MCF 10A (cell line): ENCODE measurements at regions not wholly inside any gene's neighbourhood (a gene's known extent, or its start where the extent isn't known, plus 50 kb on each side); places are given as distances from the start of the nearest gene placed in this dataset.
"Not testable (repeated sequence)": the region's sequence is repeated elsewhere in the genome, so short reads cannot be mapped to it uniquely, and the experiment has no call there.

ENCODE experiments used
- BruUV-seq: library from RNA; stranded (reverse); fragments of 400-500 nt; replicated peaks from 2 replicates; lab custom pipeline; 2021; lab: Mats Ljungman, UMichigan
- CTCF ChIA-PET: fragments of 300-600 bp; sonication (Branson Sonifier 250); formaldehyde crosslinking; extraction: SDS; loops from one replicate; lab custom pipeline; 2021; ENCODE audit warnings: antibody characterized with exemption, inconsistent platforms; lab: Yijun Ruan, JAX
- POLR2A ChIA-PET: fragments of 300-600, 350-650 bp; sonication (Branson Sonifier 250); formaldehyde crosslinking; extraction: SDS; loops from one replicate; lab custom pipeline; 2020; ENCODE audit warnings: antibody characterized with exemption, inconsistent platforms; lab: Yijun Ruan, JAX
- DNase-seq: peaks from one replicate; pipeline ENCODE4 v3.0.0-alpha.2; 2018; ENCODE audit not compliant: unreplicated experiment
- H3K27ac Mint-ChIP-seq: one replicate; pipeline ENCODE4 v1.8.0; 2022; ENCODE audit warnings: mild to moderate bottlenecking, low read depth, mixed read lengths; ENCODE audit not compliant: unreplicated experiment
- H3K27me3 Mint-ChIP-seq: one replicate; pipeline ENCODE4 v1.8.0; 2022; ENCODE audit warnings: mixed read lengths; ENCODE audit not compliant: insufficient read depth, unreplicated experiment
- H3K36me3 Mint-ChIP-seq: one replicate; pipeline ENCODE4 v1.8.0; 2022; ENCODE audit warnings: mild to moderate bottlenecking, moderate library complexity, mixed read lengths; ENCODE audit not compliant: insufficient read depth, unreplicated experiment
- H3K4me1 Mint-ChIP-seq: one replicate; pipeline ENCODE4 v1.8.0; 2022; ENCODE audit warnings: mixed read lengths; ENCODE audit not compliant: insufficient read depth, unreplicated experiment
- H3K4me3 Mint-ChIP-seq: one replicate; pipeline ENCODE4 v1.8.0; 2022; ENCODE audit warnings: mild to moderate bottlenecking, moderate library complexity, mixed read lengths; ENCODE audit not compliant: unreplicated experiment
- H3K9me3 Mint-ChIP-seq: one replicate; pipeline ENCODE4 v1.8.0; 2022; ENCODE audit warnings: mixed read lengths; ENCODE audit not compliant: unreplicated experiment
- CTCF ChIP-seq: fragments of 200-600 bp; IDR thresholded peaks from one replicate; pipeline ENCODE4 v1.8.0; 2022; ENCODE audit warnings: antibody characterized with exemption, mild to moderate bottlenecking; ENCODE audit not compliant: unreplicated experiment
- intact Hi-C: fragments of 100-400 bp; cut with micrococcal nuclease; formaldehyde crosslinking; loops from 2 replicates; pipeline ENCODE4 v1.14.1; 2022

GRCh38 chr11:100593291-100593690, 93.8 kb upstream of the ARHGAP42 start:
- TF ChIP-seq CTCF: no peak
- Mint-ChIP-seq H3K4me3 (no peak overlapping the region), H3K27ac (no peak overlapping the region), H3K36me3 (no peaks in the 10 kb centered on the region), H3K4me1 (no peaks in the 10 kb centered on the region), H3K9me3 (peaks cover 7% of the 10 kb centered on the region), H3K27me3 (peaks cover 56% of the 10 kb centered on the region)
- intact Hi-C loops: no loop called here
- no TSS peak for BruUV-seq
- ChIA-PET POLR2A (no interaction called here), CTCF (interaction anchor here (1.7 kb wide), 1 partner anchor 17 kb away, joined by 4 read pairs; no protein-coding TSS in a partner anchor)
- no peak for DNase-seq

- CTCF ChIA-PET: interaction anchor here (1.7 kb wide), 1 partner anchor 18 kb away, joined by 4 read pairs; no protein-coding TSS in a partner anchor
- POLR2A ChIA-PET: no interaction called here
- no peaks in the 10 kb centered on the region for H3K36me3 Mint-ChIP-seq
- TF ChIP-seq CTCF: no peak
- no peak overlapping the region for H3K4me3 Mint-ChIP-seq
- peaks cover 7% of the 10 kb centered on the region for H3K9me3 Mint-ChIP-seq
- intact Hi-C loops: no loop called here
- no peaks in the 10 kb centered on the region for H3K4me1 Mint-ChIP-seq
- no TSS peak for BruUV-seq
- DNase-seq: no peak
- H3K27me3 Mint-ChIP-seq: peaks cover 45% of the 10 kb centered on the region
- H3K27ac Mint-ChIP-seq: no peak overlapping the region
These were observed 92.8 kb upstream of the ARHGAP42 start for GRCh38 chr11:100594320-100594719.

GRCh38 chr11:100600941-100601340, 86.1 kb upstream of the ARHGAP42 start:
- BruUV-seq: no TSS peak
- H3K9me3 Mint-ChIP-seq: peaks cover 10% of the 10 kb centered on the region
- POLR2A ChIA-PET: interaction anchor here (0.6 kb wide), 1 partner anchor 772 kb away, joined by 3 read pairs; no protein-coding TSS in a partner anchor
- no peak overlapping the region for H3K27ac Mint-ChIP-seq
- peaks cover 11% of the 10 kb centered on the region for H3K27me3 Mint-ChIP-seq
- DNase-seq: no peak
- H3K36me3 Mint-ChIP-seq: no peaks in the 10 kb centered on the region
- CTCF ChIA-PET: interaction anchor here (0.7 to 0.8 kb wide), 3 partner anchors 22 to 860 kb away, joined by 3 to 5 read pairs (median 3); no protein-coding TSS in a partner anchor
- TF ChIP-seq CTCF: no peak
- no peak overlapping the region for H3K4me3 Mint-ChIP-seq
- intact Hi-C loops: no loop called here
- H3K4me1 Mint-ChIP-seq: no peaks in the 10 kb centered on the region

GRCh38 chr11:100602716-100603115, 84.4 kb upstream of the ARHGAP42 start:
- Mint-ChIP-seq H3K4me1 (no peaks in the 10 kb centered on the region), H3K36me3 (no peaks in the 10 kb centered on the region), H3K27ac (no peak overlapping the region), H3K4me3 (no peak overlapping the region), H3K9me3 (peaks cover 10% of the 10 kb centered on the region), H3K27me3 (peaks cover 11% of the 10 kb centered on the region)
- no peak for TF ChIP-seq CTCF
- intact Hi-C loops: no loop called here
- POLR2A ChIA-PET: no interaction called here
- BruUV-seq: no TSS peak
- no peak for DNase-seq
- CTCF ChIA-PET: interaction anchor here (0.6 to 0.9 kb wide), 3 partner anchors 26 to 330 kb away, joined by 3 to 5 read pairs (median 3); no protein-coding TSS in a partner anchor

GRCh38 chr11:100607761-100608160, 79.3 kb upstream of the ARHGAP42 start:
- CTCF ChIA-PET: interaction anchor here (0.9 kb wide), 1 partner anchor 276 kb away, joined by 3 read pairs; no protein-coding TSS in a partner anchor

More at GRCh38 chr11:100607761-100608160, 79.3 kb upstream of the ARHGAP42 start:
- DNase-seq, intact Hi-C loops, H3K4me1 Mint-ChIP-seq, H3K9me3 Mint-ChIP-seq, POLR2A ChIA-PET, H3K27ac Mint-ChIP-seq, BruUV-seq, H3K4me3 Mint-ChIP-seq, H3K36me3 Mint-ChIP-seq: not testable (repeated sequence)
- H3K27me3 Mint-ChIP-seq: peaks cover 36% of the 10 kb centered on the region
